ENCODE measurements at regions not wholly inside any gene's neighbourhood (a gene's known extent, or its start where the extent isn't known, plus 50 kb on each side); places are given as distances from the start of the nearest gene placed in this dataset.
A peak's percentile ranks its signal among the peaks of the same experiment; 100 is the strongest.

DNA sequence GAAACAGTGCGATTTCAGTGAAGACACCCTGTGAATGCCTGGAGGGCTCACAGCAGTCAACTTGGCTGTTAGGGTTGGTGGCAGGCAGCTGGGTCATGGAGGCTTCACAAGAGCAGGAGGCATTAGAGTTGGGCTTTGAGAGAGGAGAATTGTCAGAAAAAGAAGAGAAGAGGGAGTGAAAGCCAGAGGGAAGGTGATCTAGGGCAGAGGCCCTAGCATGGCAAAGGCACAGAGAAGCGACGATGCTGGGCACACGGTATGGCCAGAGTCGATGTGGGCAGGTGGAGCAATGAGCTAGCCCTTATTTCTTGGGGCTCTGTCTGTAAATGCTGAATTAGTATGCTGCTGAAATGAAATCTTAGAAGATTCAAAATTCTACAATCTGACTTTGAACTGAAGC lies 52.6 kb upstream of the OLFM4 start:
- DNase-seq (ENCODE audit: low spot score) = no peak

- no peak for DNase-seq (ENCODE audit: low spot score)
Measured at GRCh38 chr13:52975161-52975560, 53.5 kb upstream of the OLFM4 start.

GRCh38 chr13:52974711-52975110 lies 53.9 kb upstream of the OLFM4 start:
- DNase-seq (ENCODE audit: low spot score) = no peak

- no peak for DNase-seq (ENCODE audit: low spot score)
Measured at GRCh38 chr13:52969373-52969772, 59.2 kb upstream of the OLFM4 start.

- peak; percentile 54 for DNase-seq (ENCODE audit: low spot score)
Measured at GRCh38 chr13:52968074-52968700, 60.4 kb upstream of the OLFM4 start.

DNA sequence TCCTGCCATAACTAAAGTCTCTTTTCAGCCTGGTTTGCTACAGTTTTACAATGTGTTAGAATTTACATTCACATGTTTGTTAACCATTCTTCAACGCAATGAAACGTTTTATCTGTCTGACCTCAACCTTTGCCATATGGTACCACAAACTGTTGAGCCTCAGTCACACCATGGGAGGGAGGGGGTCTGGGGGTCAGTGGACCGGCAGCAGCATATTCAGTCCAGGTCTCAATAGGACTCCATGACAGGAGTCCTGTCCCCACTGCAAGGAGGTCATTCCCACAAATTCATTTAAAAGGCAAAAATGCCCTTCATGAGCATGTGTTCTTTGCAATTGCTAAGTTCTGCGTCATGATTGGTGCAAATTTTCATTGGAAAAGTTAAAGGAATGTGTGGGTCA lies 66.6 kb upstream of the OLFM4 start:
- DNase-seq (ENCODE audit: low spot score) = no peak

DNA sequence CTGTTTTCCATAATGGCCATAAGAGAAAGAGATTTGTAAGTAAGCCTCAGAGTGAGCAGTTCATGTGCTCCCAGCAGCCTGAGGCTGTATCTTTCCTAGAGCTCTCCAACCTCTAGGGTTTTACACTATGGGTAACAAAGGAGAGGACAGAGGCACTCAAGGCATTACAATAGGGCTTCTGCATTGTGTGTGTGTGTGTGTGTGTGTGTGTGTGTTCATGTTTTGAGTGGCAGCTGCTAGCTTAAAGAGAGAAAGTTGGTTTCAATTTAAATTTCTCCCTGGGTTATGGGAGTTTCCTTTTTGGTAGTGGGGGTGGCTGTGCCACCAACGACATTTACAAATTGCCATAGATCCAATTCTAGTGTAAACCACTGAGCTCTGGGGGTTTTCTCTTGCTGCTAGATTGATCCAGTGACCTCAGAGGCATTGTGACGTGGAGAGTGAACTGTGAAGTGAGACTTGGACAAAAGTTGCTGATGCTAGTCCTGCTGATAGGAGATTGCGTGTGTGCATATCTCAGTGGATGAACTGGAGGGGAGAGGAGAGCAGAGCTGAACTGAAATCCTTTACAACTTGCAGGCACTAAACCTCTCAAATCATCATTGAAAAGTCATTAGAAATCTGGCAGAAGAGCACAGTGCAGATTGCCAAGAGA lies 67.2 kb upstream of the OLFM4 start:
- no peak for DNase-seq (ENCODE audit: low spot score)

GRCh38 chr13:52955472-52955874 lies 73.1 kb upstream of the OLFM4 start:
- no peak for DNase-seq (ENCODE audit: low spot score)

DNA sequence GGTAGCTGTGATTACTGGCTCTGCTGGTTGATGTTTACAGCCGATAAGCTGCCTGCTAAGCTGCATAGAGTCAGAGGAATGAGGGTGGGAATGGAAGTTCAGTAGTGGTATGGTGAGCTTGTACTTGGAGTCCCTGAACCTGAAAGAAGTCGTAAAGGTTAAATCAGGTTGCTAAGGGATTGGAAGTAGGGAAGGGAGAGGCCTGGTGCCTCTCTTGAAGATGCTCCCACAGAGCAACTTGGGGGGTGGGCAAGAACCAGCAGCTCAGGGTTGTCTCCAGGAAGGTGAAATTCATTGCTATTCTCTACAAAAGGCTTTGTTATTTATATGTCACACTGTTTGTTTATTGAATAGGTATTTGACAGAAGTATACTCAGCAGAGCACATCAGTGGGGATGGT lies 73.8 kb upstream of the OLFM4 start:
- DNase-seq (ENCODE audit: low spot score) = no peak

GRCh38 chr13:52950436-52950956 lies 78.1 kb upstream of the OLFM4 start:
- DNase-seq (ENCODE audit: low spot score) = no peak

DNA sequence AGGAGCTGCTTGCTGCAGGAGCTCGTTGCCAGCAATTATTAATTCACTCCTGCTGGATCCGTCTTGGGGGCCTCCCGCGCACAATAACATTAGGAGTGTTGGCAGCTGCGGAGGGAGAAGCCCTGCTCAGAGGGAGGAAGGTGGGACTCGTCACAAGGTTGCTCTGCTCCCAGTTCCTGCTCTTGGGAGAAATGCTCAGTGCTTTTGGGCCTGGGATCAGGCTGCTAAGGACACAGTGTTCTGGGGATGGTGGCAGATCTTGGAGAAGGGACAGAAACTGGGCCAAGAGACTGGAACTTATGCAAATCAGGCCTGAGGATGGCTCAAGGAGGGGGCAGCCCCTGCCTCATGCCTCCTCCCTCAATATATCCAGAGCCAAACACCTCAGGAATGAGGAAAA lies 78.9 kb upstream of the OLFM4 start:
- DNase-seq (ENCODE audit: low spot score) = no peak

DNA sequence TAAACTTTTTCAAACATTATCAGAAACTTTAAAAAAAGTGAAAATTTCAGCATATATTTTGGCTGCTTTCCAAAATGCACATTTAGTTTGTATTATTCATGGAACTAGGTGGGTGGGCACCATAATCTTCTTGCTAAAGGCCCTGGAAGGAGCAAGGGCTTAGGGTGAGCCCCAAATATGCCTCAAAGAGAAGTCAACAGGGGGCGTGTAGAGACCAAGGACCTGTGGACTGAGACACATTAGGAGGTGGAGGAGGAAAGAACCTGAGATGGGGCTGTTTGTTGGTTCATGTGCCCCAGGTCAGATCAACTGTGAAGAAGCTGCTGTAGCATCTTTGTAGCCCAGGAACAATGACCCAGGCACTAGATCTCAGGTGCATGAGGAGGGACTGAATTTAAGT lies 79.6 kb upstream of the OLFM4 start:
- no peak for DNase-seq (ENCODE audit: low spot score)

GRCh38 chr13:52947921-52948373 lies 80.7 kb upstream of the OLFM4 start:
- no peak for DNase-seq (ENCODE audit: low spot score)

DNA sequence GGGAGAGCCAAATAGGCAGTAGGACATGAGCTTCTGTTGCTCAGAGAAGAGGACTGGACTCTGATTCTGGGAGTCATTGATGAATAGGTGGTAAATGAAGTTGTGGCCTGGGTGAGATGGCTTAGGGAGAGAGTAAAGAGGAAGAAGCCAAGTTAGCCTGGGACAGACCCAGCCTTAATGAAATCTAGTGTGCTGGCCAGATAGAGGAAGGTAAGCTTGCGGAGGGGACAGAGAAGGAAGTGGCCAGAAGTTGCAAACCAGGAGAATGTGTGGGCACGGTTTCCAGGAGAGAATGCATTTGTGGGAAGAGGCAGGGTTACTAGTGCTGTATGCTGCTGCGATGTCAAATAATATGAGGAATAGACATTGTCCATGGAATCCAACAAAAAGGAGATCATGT lies 83.3 kb upstream of the OLFM4 start:
- DNase-seq (ENCODE audit: low spot score) = no peak

DNA sequence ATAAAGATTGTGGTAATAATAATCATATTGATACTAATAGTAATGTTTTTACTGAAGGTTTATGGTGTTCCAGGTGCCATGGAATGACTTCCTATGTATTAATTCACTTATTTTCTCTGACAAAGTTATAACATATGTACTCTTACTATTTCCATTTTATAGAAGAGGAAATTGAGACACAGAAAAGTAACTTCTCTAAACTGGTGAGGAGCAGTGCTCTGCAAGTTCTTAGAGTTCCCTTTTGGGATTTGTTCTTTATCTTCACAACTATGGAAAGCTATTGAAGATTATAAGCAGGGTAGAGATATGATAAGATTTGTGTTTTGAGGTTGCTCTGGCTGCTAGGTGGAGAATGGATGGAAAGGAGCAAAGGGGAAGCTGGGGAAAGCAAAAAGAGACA lies 83.9 kb upstream of the OLFM4 start:
- no peak for DNase-seq (ENCODE audit: low spot score)

GRCh38 chr13:52938065-52938464 lies 89.6 kb upstream of the PCDH8 start:
- no peak for DNase-seq (ENCODE audit: low spot score)

- no peak for DNase-seq (ENCODE audit: low spot score)
Measured at GRCh38 chr13:52936806-52937205, 88.4 kb upstream of the PCDH8 start.

- no peak for DNase-seq (ENCODE audit: low spot score)
Measured at GRCh38 chr13:52934258-52934657, 85.8 kb upstream of the PCDH8 start.

DNA sequence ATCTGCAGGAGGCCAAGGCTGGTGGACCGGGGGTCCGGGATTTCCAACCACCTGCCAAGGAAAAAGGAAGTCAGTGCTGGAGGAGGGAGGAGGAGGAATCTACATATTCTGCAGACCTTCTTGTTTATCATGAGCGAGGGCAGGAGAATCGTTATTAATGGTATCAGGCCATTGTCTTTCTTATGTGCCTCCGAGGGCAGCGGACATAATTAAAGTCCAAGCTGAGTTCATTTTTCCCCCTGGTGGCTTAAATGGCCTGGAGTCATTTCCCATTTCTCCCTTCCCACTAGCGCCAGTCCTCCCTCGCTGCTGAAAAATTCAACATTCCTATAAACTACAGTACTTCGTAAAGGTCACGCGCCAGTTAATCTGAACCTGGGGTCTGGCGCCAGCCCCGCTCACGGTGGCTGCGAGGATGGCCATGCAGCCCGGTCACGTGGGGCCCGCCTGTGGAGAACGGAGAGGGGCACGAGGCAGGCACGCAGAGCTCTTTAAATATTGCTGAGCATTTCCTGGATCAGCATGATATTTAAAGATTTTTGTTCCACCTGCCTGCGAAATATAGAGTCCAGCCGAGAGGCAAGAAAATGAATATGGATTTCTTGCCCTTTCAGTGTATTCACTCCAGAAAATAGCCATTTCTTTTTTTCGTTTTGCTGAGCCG lies 85.2 kb upstream of the PCDH8 start:
- DNase-seq (ENCODE audit: low spot score) = no peak

GRCh38 chr13:52933099-52933498 lies 84.7 kb upstream of the PCDH8 start:
- no peak for DNase-seq (ENCODE audit: low spot score)

DNA sequence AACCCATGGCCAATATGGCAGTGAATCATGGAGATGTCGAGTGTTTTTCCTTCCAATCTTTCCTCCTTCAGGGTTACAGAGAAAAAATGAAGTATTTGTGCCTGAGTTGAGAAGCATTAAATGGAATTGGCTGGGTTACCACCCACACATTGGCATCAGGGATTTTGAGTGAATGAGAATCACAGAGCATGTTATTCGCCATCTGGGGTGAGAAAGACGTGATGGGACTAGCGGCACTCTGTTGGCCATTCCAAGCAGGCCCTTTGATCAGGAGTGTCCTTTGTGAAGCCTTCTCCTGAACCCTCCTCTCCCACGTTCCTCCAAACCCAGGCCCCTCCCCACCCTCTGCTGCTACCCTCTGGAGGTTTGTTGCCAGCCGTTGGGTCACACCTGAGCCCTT lies 84.2 kb upstream of the PCDH8 start:
- no peak for DNase-seq (ENCODE audit: low spot score)

- no peak for DNase-seq (ENCODE audit: low spot score)
Measured at GRCh38 chr13:52931539-52932431, 83.3 kb upstream of the PCDH8 start.

All from HuH-7.5 (cell line).